ENCODE measurements at regions not wholly inside any gene's neighbourhood (a gene's known extent, or its start where the extent isn't known, plus 50 kb on each side); places are given as distances from the start of the nearest gene placed in this dataset.
A peak's percentile ranks its signal among the peaks of the same experiment; 100 is the strongest.

- no peak overlapping the region for H3K4me3 Mint-ChIP-seq
- no peak for TF ChIP-seq CTCF (IDR thresholded peaks at IDR 0.05)
- CTCF ChIA-PET = interaction anchor here (2.2 to 2.5 kb wide), 3 partner anchors 11 to 257 kb away, joined by 9 to 14 read pairs (median 13); no protein-coding TSS in a partner anchor
- H3K4me1 Mint-ChIP-seq (ENCODE audit: low read depth) = no peaks in the 10 kb centered on the region
- DNase-seq = no peak
- no peaks in the 10 kb centered on the region for H3K36me3 Mint-ChIP-seq (ENCODE audit: low read depth)
- H3K27me3 Mint-ChIP-seq = peaks cover 3% of the 10 kb centered on the region
- POLR2A ChIA-PET = no interaction called here
- ATAC-seq = no peak
- H3K27ac Mint-ChIP-seq = no peak overlapping the region
- no peaks in the 10 kb centered on the region for H3K9me3 Mint-ChIP-seq
- intact Hi-C loops (cut with micrococcal nuclease) = loop anchor here (10.0 kb wide), 1 partner anchor 133 kb away; no protein-coding TSS in a partner anchor
These were observed 158.1 kb upstream of the CHST15 start for GRCh38 chr10:124251317-124252065.

- H3K27me3 Mint-ChIP-seq = peaks cover 3% of the 10 kb centered on the region
- DNase-seq (no peak), ATAC-seq (no peak)
- H3K9me3 Mint-ChIP-seq = no peaks in the 10 kb centered on the region
- intact Hi-C loops (cut with micrococcal nuclease) = loop anchor here (10.0 kb wide), 1 partner anchor 134 kb away; no protein-coding TSS in a partner anchor
- H3K4me1 Mint-ChIP-seq (ENCODE audit: low read depth) = no peaks in the 10 kb centered on the region
- H3K36me3 Mint-ChIP-seq (ENCODE audit: low read depth) = no peaks in the 10 kb centered on the region
- ChIA-PET POLR2A (no interaction called here), CTCF (no interaction called here)
- TF ChIP-seq CTCF (IDR thresholded peaks at IDR 0.05) = no peak
- H3K27ac Mint-ChIP-seq = no peak overlapping the region
- no peak overlapping the region for H3K4me3 Mint-ChIP-seq
These were observed 157.1 kb upstream of the CHST15 start for GRCh38 chr10:124250506-124250905.

GRCh38 chr10:124249812-124250432, 156.5 kb upstream of the CHST15 start:
- Mint-ChIP-seq H3K9me3 (no peaks in the 10 kb centered on the region), H3K4me3 (no peak overlapping the region), H3K4me1 (ENCODE audit: low read depth) (no peaks in the 10 kb centered on the region), H3K36me3 (ENCODE audit: low read depth) (no peaks in the 10 kb centered on the region), H3K27ac (no peak overlapping the region), H3K27me3 (peaks cover 3% of the 10 kb centered on the region)
- DNase-seq (peak; percentile 19), ATAC-seq (no peak)
- intact Hi-C loops (cut with micrococcal nuclease) = loop anchor here (10.0 kb wide), 1 partner anchor 135 kb away; no protein-coding TSS in a partner anchor
- POLR2A ChIA-PET = no interaction called here
- no peak for TF ChIP-seq CTCF (IDR thresholded peaks at IDR 0.05)
- CTCF ChIA-PET = no interaction called here

GRCh38 chr10:124249196-124249595, 155.8 kb upstream of the CHST15 start:
- intact Hi-C loops (cut with micrococcal nuclease) = no loop called here
- no peak for TF ChIP-seq CTCF (IDR thresholded peaks at IDR 0.05)
- no peaks in the 10 kb centered on the region for H3K36me3 Mint-ChIP-seq (ENCODE audit: low read depth)

More at GRCh38 chr10:124249196-124249595, 155.8 kb upstream of the CHST15 start:
- no peak overlapping the region for H3K27ac Mint-ChIP-seq
- peaks cover 3% of the 10 kb centered on the region for H3K27me3 Mint-ChIP-seq
- DNase-seq = no peak
- H3K9me3 Mint-ChIP-seq = no peaks in the 10 kb centered on the region
- no peaks in the 10 kb centered on the region for H3K4me1 Mint-ChIP-seq (ENCODE audit: low read depth)
- ChIA-PET POLR2A (no interaction called here), CTCF (no interaction called here)
- H3K4me3 Mint-ChIP-seq = no peak overlapping the region
- ATAC-seq = no peak

Measured in activated CD8-positive, alpha-beta T cell treated with anti-CD3 and anti-CD28 coated beads for 36 hours (primary cell).